ENCODE measurements at regions not wholly inside any gene's neighbourhood (a gene's known extent, or its start where the extent isn't known, plus 50 kb on each side); places are given as distances from the start of the nearest gene placed in this dataset.

- H3K27ac ChIP-seq: no peak overlapping the region
- H3K4me1 ChIP-seq (ENCODE audit: insufficient read depth): peaks cover 11% of the 10 kb centered on the region
- no peaks in the 10 kb centered on the region for H3K36me3 ChIP-seq
- no peak overlapping the region for H3K4me3 ChIP-seq
- TF ChIP-seq POLR2A (IDR thresholded peaks at IDR 0.05): no peak
- no peak for TF ChIP-seq CTCF (IDR thresholded peaks at IDR 0.05)
- TF ChIP-seq EP300 (IDR thresholded peaks at IDR 0.05): no peak
- H3K9me3 ChIP-seq: no peaks in the 10 kb centered on the region
- 24 to 38% (median 24%) methylated on average over 2 of the region's 2 CpGs for WGBS, 3 donors
- no peaks in the 10 kb centered on the region for H3K27me3 ChIP-seq
- DNase-seq: peak in 4 of 5 donors; percentile 24 to 43 (median 36)
- intact Hi-C loops (cut with DNase I): no loop called here
These were observed 480.1 kb upstream of the TCF4 start for GRCh38 chr18:56067969-56068671.

GRCh38 chr18:56067214-56067894, 479.4 kb upstream of the TCF4 start:
- DNase-seq: no peak
- H3K27ac ChIP-seq: no peak overlapping the region
- H3K4me1 ChIP-seq (ENCODE audit: insufficient read depth): peaks cover 11% of the 10 kb centered on the region
- no peak overlapping the region for H3K4me3 ChIP-seq
- no peaks in the 10 kb centered on the region for H3K9me3 ChIP-seq
- intact Hi-C loops (cut with DNase I): no loop called here
- H3K27me3 ChIP-seq: no peaks in the 10 kb centered on the region
- WGBS, 3 donors: 32 to 40% (median 38%) methylated on average over 7 of the region's 7 CpGs
- no peaks in the 10 kb centered on the region for H3K36me3 ChIP-seq
- TF ChIP-seq POLR2A (IDR thresholded peaks at IDR 0.05): no peak
- no peak for TF ChIP-seq CTCF (IDR thresholded peaks at IDR 0.05)
- TF ChIP-seq EP300 (IDR thresholded peaks at IDR 0.05): no peak

GRCh38 chr18:56066524-56067213, 478.7 kb upstream of the TCF4 start:
- H3K9me3 ChIP-seq: no peaks in the 10 kb centered on the region
- TF ChIP-seq POLR2A (IDR thresholded peaks at IDR 0.05) (no peak), CTCF (IDR thresholded peaks at IDR 0.05) (no peak), EP300 (IDR thresholded peaks at IDR 0.05) (no peak)
- no peak for DNase-seq
- peaks cover 11% of the 10 kb centered on the region for H3K4me1 ChIP-seq (ENCODE audit: insufficient read depth)
- no peak overlapping the region for H3K4me3 ChIP-seq
- H3K27me3 ChIP-seq: no peaks in the 10 kb centered on the region
- H3K27ac ChIP-seq: no peak overlapping the region
- 8 to 15% (median 9%) methylated on average over 2 of the region's 2 CpGs for WGBS, 3 donors
- intact Hi-C loops (cut with DNase I): no loop called here
- H3K36me3 ChIP-seq: no peaks in the 10 kb centered on the region

GRCh38 chr18:56065086-56065485, 477.1 kb upstream of the TCF4 start:
- no peaks in the 10 kb centered on the region for H3K9me3 ChIP-seq
- no peaks in the 10 kb centered on the region for H3K36me3 ChIP-seq
- intact Hi-C loops (cut with DNase I): no loop called here
- no peaks in the 10 kb centered on the region for H3K27me3 ChIP-seq
- H3K27ac ChIP-seq: no peak overlapping the region
- no peak for TF ChIP-seq POLR2A (IDR thresholded peaks at IDR 0.05)
- no peak for TF ChIP-seq CTCF (IDR thresholded peaks at IDR 0.05)
- TF ChIP-seq EP300 (IDR thresholded peaks at IDR 0.05): no peak
- DNase-seq: no peak
- 69 to 94% (median 70%) methylated on average over 3 of the region's 3 CpGs for WGBS, 3 donors
- H3K4me3 ChIP-seq: no peak overlapping the region
- peaks cover 11% of the 10 kb centered on the region for H3K4me1 ChIP-seq (ENCODE audit: insufficient read depth)

Measured in ovary (tissue), 7 donors.